DMS53 treated with DMSO at 0.1 percent for 48 hours (cell line): ENCODE measurements at regions not wholly inside any gene's neighbourhood (a gene's known extent, or its start where the extent isn't known, plus 50 kb on each side); places are given as distances from the start of the nearest gene placed in this dataset.

Source experiments
- DNase-seq: peaks from one replicate; lab custom pipeline; 2025; ENCODE audit not compliant: unreplicated experiment; lab: John Stamatoyannopoulos, UW

GRCh38 chr16:14362774-14363371 is 267.2 kb downstream of the PARN start:
- DNase-seq: no peak

GRCh38 chr16:14360326-14361037 is 269.6 kb downstream of the PARN start:
- no peak for DNase-seq

- DNase-seq: no peak
Measured at GRCh38 chr16:14358697-14359305, 271.3 kb downstream of the PARN start.

- no peak for DNase-seq
Measured at GRCh38 chr16:14357328-14357727, 272.7 kb downstream of the PARN start.

- DNase-seq: no peak
Measured at GRCh38 chr16:14356064-14356463, 274.0 kb downstream of the PARN start.

- DNase-seq: no peak
Measured at GRCh38 chr16:14354561-14355351, 275.3 kb downstream of the PARN start.

- no peak for DNase-seq
Measured at GRCh38 chr16:14353340-14353739, 276.7 kb downstream of the PARN start.

- no peak for DNase-seq
Measured at GRCh38 chr16:14351647-14352046, 278.4 kb downstream of the PARN start.

- DNase-seq: no peak
Measured at GRCh38 chr16:14350626-14351025, 279.4 kb downstream of the PARN start.

GRCh38 chr16:14350081-14350480 is 279.0 kb downstream of the MRTFB start:
- DNase-seq: no peak

- no peak for DNase-seq
Measured at GRCh38 chr16:14347706-14348105, 276.6 kb downstream of the MRTFB start.

- DNase-seq: no peak
Measured at GRCh38 chr16:14346278-14347142, 275.4 kb downstream of the MRTFB start.

GRCh38 chr16:14345512-14346115 is 274.5 kb downstream of the MRTFB start:
- no peak for DNase-seq

GRCh38 chr16:14344945-14345344 is 273.8 kb downstream of the MRTFB start:
- no peak for DNase-seq

- DNase-seq: no peak
Measured at GRCh38 chr16:14344292-14344691, 273.2 kb downstream of the MRTFB start.

- no peak for DNase-seq
Measured at GRCh38 chr16:14341324-14342225, 270.5 kb downstream of the MRTFB start.

GRCh38 chr16:14339694-14340093 is 268.6 kb downstream of the MRTFB start:
- no peak for DNase-seq

GRCh38 chr16:14338969-14339368 is 267.9 kb downstream of the MRTFB start:
- no peak for DNase-seq

- no peak for DNase-seq
Measured at GRCh38 chr16:14338236-14338635, 267.1 kb downstream of the MRTFB start.
